Gastroesophageal sphincter (tissue), 3 donors: ENCODE measurements at regions not wholly inside any gene's neighbourhood (a gene's known extent, or its start where the extent isn't known, plus 50 kb on each side); places are given as distances from the start of the nearest gene placed in this dataset.

Source experiments
- EP300 ChIP-seq: sonication (generic); formaldehyde crosslinking; IDR thresholded peaks from one replicate; pipeline ENCODE4 v1.6.1; 2017; ENCODE audit warnings: antibody characterized with exemption, mild to moderate bottlenecking
- POLR2A ChIP-seq, 2 donors: fragments of 450-650 bp; IDR thresholded peaks; one replicate each; pipeline ENCODE4 v1.6.1; 2017; ENCODE audit warnings: antibody characterized with exemption in 2 of 2, mild to moderate bottlenecking in 2 of 2, moderate library complexity in 1 of 2
- POLR2AphosphoS5 ChIP-seq: sonication (generic); formaldehyde crosslinking; IDR thresholded peaks from one replicate; pipeline ENCODE4 v1.6.1; 2017; ENCODE audit warnings: antibody characterized with exemption
- TF ChIP-seq, protein P1 (sequence below), 4 experiments: fragments of 200-600 bp in 2 of 4; fragments of 450-650 bp in 2 of 4; sonication (generic) in 1 of 4; IDR thresholded peaks; one replicate each; pipeline ENCODE4 v1.5.1; 2017 to 2019; ENCODE audit warnings: antibody characterized with exemption in 4 of 4, mild to moderate bottlenecking in 2 of 4, moderate library complexity in 2 of 4

DNA sequence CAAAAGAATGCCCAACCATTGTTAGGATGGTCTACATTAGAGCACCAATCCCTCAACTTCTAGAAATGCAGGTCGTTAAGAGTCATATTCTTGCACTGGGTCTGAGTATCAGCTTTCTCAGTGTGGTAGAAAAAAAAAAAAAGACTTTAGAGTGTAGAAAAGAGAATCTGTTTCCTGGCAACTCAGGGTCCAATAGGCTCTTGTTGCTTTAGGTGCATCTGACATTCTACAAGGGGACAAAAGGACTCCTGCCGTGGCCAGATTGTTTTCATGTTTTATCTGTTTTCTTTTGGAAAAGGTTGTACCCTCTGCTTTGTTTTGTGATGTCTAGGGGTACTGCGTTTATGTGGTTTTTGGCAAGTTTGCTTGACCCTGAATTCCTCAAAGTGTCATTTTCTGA is 105.4 kb upstream of the KCNK2 start:
- TF ChIP-seq POLR2AphosphoS5 (no peak), EP300 (no peak), POLR2A (IDR thresholded peaks at IDR 0.05) (no peak)
- TF ChIP-seq, protein P1, sequence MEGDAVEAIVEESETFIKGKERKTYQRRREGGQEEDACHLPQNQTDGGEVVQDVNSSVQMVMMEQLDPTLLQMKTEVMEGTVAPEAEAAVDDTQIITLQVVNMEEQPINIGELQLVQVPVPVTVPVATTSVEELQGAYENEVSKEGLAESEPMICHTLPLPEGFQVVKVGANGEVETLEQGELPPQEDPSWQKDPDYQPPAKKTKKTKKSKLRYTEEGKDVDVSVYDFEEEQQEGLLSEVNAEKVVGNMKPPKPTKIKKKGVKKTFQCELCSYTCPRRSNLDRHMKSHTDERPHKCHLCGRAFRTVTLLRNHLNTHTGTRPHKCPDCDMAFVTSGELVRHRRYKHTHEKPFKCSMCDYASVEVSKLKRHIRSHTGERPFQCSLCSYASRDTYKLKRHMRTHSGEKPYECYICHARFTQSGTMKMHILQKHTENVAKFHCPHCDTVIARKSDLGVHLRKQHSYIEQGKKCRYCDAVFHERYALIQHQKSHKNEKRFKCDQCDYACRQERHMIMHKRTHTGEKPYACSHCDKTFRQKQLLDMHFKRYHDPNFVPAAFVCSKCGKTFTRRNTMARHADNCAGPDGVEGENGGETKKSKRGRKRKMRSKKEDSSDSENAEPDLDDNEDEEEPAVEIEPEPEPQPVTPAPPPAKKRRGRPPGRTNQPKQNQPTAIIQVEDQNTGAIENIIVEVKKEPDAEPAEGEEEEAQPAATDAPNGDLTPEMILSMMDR (IDR thresholded peaks at IDR 0.05), result no peak
